Muscle of arm (tissue), 1 donor: ENCODE measurements at regions not wholly inside any gene's neighbourhood (a gene's known extent, or its start where the extent isn't known, plus 50 kb on each side); places are given as distances from the start of the nearest gene placed in this dataset.

Experiments
- DNase-seq: peaks from one replicate; pipeline ENCODE4 v3.0.0-alpha.2; 2013

- DNase-seq = no peak
These were observed 146.4 kb downstream of the ERMARD start for GRCh38 chr6:169897601-169898358.

GRCh38 chr6:169896826-169897456, 145.5 kb downstream of the ERMARD start:
- DNase-seq = no peak

- DNase-seq = no peak
These were observed 144.7 kb downstream of the ERMARD start for GRCh38 chr6:169895926-169896761.

GRCh38 chr6:169895000-169895759, 143.8 kb downstream of the ERMARD start:
- no peak for DNase-seq

GRCh38 chr6:169894377-169894960, 143.0 kb downstream of the ERMARD start:
- no peak for DNase-seq

GRCh38 chr6:169893624-169894023, 142.2 kb downstream of the ERMARD start:
- DNase-seq = no peak

GRCh38 chr6:169891846-169892245, 140.4 kb downstream of the ERMARD start:
- no peak for DNase-seq

GRCh38 chr6:169891421-169891820, 140.0 kb downstream of the ERMARD start:
- DNase-seq = no peak

GRCh38 chr6:169890901-169891300, 139.5 kb downstream of the ERMARD start:
- DNase-seq = no peak

GRCh38 chr6:169890049-169890448, 138.6 kb downstream of the ERMARD start:
- DNase-seq = no peak

- no peak for DNase-seq
These were observed 136.2 kb downstream of the ERMARD start for GRCh38 chr6:169887529-169888140.

GRCh38 chr6:169886631-169887227, 135.3 kb downstream of the ERMARD start:
- DNase-seq = no peak

GRCh38 chr6:169885831-169886230, 134.4 kb downstream of the ERMARD start:
- no peak for DNase-seq

- no peak for DNase-seq
These were observed 133.7 kb downstream of the ERMARD start for GRCh38 chr6:169885131-169885530.

- no peak for DNase-seq
These were observed 132.7 kb downstream of the ERMARD start for GRCh38 chr6:169884158-169884557.

GRCh38 chr6:169883316-169883715, 131.9 kb downstream of the ERMARD start:
- no peak for DNase-seq

GRCh38 chr6:169881976-169882375, 130.6 kb downstream of the ERMARD start:
- DNase-seq = no peak

GRCh38 chr6:169881398-169881797, 130.0 kb downstream of the ERMARD start:
- no peak for DNase-seq

- DNase-seq = no peak
These were observed 129.1 kb downstream of the ERMARD start for GRCh38 chr6:169880516-169880915.

GRCh38 chr6:169869301-169869700, 117.9 kb downstream of the ERMARD start:
- no peak for DNase-seq

GRCh38 chr6:169868458-169868857, 117.0 kb downstream of the ERMARD start:
- DNase-seq = peak; percentile 19
